ENCODE measurements at regions not wholly inside any gene's neighbourhood (a gene's known extent, or its start where the extent isn't known, plus 50 kb on each side); places are given as distances from the start of the nearest gene placed in this dataset.
A peak's percentile ranks its signal among the peaks of the same experiment; 100 is the strongest.

DNA sequence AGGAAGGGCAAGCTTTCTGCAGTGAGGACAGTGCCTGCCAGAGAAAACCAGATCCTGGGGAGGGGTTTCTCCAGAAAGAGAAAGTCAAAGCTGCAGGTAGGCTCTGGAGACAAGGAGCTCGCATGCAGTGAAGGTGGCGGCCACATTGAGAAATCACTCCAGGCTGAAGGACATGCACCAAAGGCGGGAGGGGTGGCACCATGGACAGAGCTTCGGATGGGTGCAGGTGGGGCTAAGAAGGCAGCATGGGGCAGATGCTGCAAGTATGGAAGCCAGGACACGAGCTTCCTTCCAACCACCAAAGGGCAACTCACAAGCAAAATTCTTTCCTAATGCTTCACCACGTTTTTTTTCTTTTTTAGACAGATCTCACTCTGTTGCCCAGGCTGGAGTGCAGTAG, 104.4 kb upstream of the SLC35G4 start:
- no TSS peak for BruUV-seq (replicated peaks)
- Histone ChIP-seq H3K9me3 (replicated peaks; ENCODE audit: control insufficient read depth, insufficient read depth, low read depth, low read length) (no peaks in the 10 kb centered on the region), H2AFZ (ENCODE audit: low read depth, low read length) (no peak overlapping the region), H3K36me3 (ENCODE audit: control insufficient read depth, insufficient read depth, low read length) (no peaks in the 10 kb centered on the region), H3K4me2 (ENCODE audit: insufficient read depth, low read length) (no peak overlapping the region), H3K9ac (ENCODE audit: insufficient read depth in 1 of 2, low read depth in 2 of 2, low read length in 2 of 2) (no peak overlapping the region), H3K9me1 (ENCODE audit: control insufficient read depth, insufficient read depth, low read length) (no peaks in the 10 kb centered on the region), H3K4me1 (replicated peaks in 1 of 2; ENCODE audit: control insufficient read depth in 2 of 2, insufficient read depth in 2 of 2, low read length in 2 of 2) (no peaks in the 10 kb centered on the region), H3K4me3 (no peak overlapping the region), H3K27ac (ENCODE audit: extremely low read depth, low read depth, low read length) (no peak overlapping the region), H3K79me2 (ENCODE audit: control insufficient read depth, insufficient read depth, low read length) (no peaks in the 10 kb centered on the region), H4K20me1 (replicated peaks; ENCODE audit: control insufficient read depth, insufficient read depth, low read length) (no peaks in the 10 kb centered on the region; the same call in 1 of the 2 replicates), H3K27me3 (ENCODE audit: control insufficient read depth in 2 of 2, insufficient read depth in 2 of 2, low read length in 2 of 2) (peaks cover 0 to 2% of the 10 kb centered on the region in 2 experiments; a peak in 1 of 5 replicates)
- CTCF ChIA-PET (ENCODE audit: low intra/inter-chr PET ratio), result interaction anchor here (0.6 kb wide), 1 partner anchor 46 kb away, joined by 3 read pairs; no protein-coding TSS in a partner anchor
- no peak for DNase-seq (ENCODE audit: extremely low read depth in 1 of 4, low spot score in 3 of 4)
- WGBS (ENCODE audit: insufficient coverage, low coverage, missing lambda C conversion rate), result 2% methylated on average over 6 of the region's 6 CpGs
- POLR2A ChIA-PET, result interaction anchor here (0.6 to 0.7 kb wide), 2 partner anchors 12 to 433 kb away, joined by 3 to 4 read pairs; no protein-coding TSS in a partner anchor
- ATAC-seq, result no peak
- no peak for TF ChIP-seq E2F3 (CRISPR knock-in tag; IDR thresholded peaks at IDR 0.05)
- peak; percentile 60 for TF ChIP-seq REST (IDR thresholded peaks at IDR 0.05; ENCODE audit: borderline replicate concordance)
- TF ChIP-seq REST (CRISPR knock-in tag; IDR thresholded peaks at IDR 0.05; ENCODE audit: low read depth), result no peak
- FAIRE-seq, result no peak
- intact Hi-C loops (cut with micrococcal nuclease), result no loop called here
- in situ Hi-C loops (cut with MboI), result no loop called here

Measured in K562 (cell line).